GM18858 (cell line): ENCODE measurements at regions not wholly inside any gene's neighbourhood (a gene's known extent, or its start where the extent isn't known, plus 50 kb on each side); places are given as distances from the start of the nearest gene placed in this dataset.
"Not testable (repeated sequence)": the region's sequence is repeated elsewhere in the genome, so short reads cannot be mapped to it uniquely, and the experiment has no call there.

Source experiments
- ATAC-seq: cut with Tn5 transposase; IDR thresholded peaks from one replicate; pipeline ENCODE4 v1.9.1; 2021; ENCODE audit not compliant: unreplicated experiment

DNA sequence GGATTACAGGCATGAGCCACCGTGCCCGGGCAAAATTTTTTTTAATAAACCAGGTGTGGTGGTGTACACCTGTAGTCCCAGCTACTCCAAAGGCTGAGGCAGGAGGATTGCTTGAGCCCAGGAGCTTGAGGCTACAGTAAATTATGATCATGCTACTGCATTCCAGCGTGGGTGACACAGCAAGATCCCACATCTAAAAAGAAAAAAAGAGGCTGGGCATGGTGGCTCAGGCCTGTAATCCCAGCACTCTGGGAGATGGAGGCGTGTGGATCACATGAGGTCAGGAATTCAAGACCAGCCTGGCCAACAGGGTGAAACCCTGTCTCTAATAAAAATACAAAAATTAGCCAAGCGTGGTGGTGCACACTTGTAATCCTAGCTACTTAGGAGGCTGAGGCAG, 125.6 kb downstream of the ZNF281 start:
- ATAC-seq = not testable (repeated sequence)

DNA sequence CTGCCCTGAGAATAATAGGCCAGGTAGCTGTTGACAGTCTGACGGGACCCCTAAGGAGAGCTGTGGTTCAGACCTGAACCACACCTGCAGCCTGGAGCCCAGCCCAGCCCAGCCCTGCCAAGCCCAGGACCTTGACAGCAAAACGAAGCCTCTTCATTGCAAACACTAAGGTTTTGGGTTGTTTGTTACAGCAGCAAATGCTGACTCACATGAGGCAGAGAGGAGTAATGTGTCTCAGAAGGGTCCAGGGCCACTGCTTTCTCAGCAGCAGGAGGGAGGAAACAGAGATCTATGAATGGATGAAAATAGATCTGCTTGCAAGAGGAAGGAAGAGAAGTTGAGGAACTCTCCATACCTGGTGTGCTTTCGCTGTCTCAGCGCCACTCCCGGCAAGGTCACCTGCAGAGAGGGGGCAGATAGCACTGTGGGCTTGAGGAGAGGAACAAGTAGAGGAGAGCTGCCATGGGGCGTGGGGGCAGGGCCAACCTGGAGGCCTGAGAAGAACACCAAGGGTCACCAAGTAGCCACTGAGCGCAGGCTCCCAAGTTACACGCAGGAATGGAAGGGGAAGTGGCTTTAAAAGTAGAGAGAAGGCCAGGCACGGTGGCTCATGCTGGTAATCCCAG, 127.2 kb downstream of the ZNF281 start:
- ATAC-seq = no peak

DNA sequence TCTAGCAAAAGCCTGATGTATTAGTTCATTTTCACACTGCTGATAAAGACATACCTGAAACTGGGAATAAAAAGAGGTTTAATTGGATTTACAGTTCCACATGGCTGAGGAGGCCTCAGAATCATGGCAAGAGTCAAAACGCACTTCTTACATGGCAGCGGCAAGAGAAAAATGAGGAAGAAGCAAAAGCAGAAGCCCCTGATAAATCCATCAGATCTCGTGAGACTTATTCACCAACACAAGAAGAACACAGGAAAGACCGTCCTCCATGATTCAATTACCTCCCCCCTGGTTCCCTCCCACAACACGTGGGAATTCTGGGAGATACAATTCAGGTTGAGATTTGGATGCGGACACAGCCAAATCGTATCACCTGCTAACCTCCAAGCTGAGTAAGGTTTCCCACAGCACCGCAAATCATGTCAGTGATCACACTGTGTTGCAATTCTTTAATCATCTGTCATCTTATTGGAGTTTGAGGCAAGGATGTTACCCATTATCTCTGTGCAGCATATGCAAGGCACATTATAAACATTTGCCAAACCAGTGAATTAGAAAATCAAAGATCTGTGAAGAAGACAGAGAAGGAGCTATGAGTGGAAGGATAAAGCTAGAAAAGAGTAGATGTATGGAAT, 128.5 kb downstream of the ZNF281 start:
- no peak for ATAC-seq

DNA sequence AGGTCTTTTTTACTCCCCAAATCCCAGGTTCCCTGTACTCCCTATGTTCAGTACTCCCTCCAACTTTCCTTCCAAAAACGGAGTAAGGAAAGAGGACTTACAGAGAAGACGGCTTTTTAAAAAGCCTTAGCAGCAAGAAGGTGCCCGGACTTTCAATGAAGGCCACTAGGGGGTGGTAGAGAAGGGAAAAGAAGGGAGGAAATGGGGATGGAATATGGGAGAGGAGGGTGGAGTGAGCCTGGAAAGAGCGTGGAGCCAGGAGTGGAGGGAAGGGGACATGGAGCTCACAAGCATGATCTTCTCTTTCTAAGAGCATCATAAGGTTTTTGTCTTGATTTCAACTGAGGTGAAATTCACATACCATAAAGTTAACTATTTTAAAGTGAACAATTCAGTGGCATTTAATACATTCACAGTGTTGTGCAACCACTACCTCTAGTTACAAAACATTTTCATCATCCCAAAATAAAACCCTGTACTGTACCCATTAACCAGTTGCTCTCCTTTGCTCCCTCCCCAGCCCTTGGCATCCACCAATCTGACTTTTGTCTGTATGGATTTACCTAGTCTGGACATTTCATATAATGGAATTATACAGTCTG, 129.9 kb downstream of the ZNF281 start:
- ATAC-seq = no peak

DNA sequence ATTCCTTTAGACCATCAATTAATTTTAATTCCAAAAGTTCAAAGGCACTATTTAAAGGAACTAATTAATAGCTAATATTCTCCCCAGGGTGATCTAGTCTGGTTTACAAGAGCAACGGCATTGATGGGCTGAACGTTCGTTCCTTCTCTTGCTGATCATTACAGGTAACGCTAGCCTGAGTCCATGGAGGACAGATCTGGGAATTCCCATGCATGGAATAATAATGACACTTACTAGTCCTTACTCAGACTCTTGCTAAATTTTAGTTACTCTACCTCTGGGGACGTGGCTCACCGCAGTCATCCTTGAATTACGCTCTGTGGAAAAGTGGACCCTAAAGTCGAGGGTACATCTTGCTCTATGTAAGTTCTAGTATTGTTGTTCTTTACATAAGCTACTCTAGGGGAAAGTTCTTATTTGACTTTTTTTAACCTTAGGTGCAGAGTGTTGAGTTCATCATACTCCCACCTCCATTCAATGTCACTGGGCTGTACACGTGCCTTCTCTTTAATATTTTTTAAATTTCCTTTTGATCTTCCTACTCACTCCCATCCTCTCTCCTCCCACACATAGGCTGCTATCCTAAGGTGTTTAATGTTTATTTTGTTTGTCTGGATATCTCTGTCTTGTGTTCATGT, 133.9 kb downstream of the ZNF281 start:
- ATAC-seq = no peak

DNA sequence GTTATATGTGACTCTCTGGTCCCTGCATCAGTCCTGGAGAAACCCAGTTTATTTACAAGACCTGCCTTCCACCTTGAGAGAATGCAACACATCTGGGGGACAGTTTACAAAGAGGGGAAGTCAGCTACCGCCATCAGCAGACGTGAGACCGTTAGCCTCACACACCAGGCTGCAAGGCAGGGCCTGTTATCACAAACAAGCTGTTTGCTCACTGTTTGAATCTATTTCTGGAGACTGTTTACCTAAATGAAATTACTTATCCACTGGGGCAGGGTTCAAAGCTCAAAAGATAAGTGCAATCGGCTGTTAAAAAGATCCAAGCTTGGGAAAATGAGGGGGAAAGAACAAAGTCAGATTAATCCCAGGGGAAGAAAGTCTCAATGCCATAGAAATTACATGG, 134.4 kb downstream of the ZNF281 start:
- ATAC-seq = no peak

DNA sequence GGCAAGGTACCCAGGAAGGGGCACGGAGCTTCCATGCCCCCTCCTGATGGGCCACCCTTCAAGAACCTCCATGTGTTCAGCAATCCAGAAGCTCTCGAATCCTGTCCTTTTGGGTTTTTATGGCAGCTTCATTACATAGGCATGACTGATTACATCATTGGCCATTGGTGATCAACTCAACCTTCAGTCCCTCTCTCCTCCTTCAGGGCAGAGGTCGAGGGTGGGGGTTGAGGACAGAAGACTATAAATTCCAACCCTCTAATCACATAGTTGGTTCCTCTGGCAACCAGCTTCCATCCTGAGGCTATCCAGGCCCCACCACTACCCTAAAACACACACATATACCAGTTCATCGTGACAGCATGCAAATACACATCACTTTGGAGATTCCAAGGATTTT, 135.7 kb downstream of the ZNF281 start:
- no peak for ATAC-seq

DNA sequence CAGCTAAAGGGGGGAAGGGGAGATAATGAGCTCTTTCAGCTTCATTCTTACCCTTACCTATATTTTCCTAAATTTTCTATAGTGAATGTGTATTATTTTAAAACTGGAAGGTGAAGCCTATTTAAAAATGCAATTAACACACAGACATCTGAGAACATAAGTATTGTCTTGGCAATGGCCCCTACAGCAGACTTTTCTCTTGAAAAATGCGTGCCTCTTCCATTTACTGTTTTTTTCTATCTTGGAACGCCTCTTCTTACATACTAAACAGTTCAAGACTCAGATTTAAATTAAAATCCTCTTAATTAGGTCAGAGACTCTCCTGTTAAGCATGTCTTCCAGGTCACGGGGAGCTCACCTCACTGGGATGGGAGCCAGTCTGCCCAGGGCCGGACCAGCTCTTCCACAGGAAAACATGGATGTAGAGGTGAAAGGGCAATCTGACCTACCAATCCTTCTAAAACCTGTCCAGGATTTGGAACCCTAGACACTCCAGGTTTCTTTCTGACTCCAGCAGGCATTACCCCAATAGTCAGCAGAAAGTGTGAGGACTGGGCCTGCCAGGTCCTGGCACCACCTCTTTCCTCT, 137.3 kb downstream of the ZNF281 start:
- no peak for ATAC-seq

DNA sequence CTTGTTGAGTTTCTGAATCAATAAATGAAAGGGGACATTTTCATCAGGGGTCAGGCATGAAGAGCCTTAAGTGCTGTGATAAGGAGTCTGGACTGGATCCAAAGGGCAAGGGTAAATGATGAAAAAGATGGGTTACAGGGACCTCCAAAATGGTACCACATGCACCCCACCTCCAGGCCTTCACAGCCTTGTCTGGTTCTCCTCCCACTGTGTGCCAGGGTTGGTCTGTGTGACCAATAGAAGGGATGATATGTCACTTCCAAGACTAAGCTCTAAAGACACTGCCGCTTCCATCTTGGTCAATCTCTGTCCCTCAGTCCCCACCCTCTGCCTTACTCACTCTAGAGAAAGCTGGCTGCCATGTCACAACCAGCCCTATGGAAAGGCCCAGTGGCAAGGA, 140.6 kb downstream of the ZNF281 start:
- no peak for ATAC-seq

DNA sequence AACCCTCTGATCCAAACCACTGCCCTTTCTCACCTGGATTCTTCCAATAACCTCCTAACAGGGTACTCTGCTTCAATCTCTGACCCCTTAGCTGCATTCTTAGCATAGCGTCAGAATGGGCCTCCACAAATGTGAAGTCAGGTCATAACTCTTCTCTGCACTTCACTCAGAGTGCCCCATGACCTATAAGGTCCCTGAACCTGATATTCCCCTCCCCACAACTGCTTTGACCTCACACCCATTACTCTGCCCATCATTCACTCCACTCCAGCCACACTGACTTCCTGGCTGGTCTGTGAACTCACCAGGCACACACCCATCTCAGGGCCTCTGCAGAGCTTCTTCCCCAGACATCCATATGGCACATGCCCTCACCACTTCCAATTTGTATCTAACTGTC, 141.9 kb downstream of the ZNF281 start:
- ATAC-seq = no peak

DNA sequence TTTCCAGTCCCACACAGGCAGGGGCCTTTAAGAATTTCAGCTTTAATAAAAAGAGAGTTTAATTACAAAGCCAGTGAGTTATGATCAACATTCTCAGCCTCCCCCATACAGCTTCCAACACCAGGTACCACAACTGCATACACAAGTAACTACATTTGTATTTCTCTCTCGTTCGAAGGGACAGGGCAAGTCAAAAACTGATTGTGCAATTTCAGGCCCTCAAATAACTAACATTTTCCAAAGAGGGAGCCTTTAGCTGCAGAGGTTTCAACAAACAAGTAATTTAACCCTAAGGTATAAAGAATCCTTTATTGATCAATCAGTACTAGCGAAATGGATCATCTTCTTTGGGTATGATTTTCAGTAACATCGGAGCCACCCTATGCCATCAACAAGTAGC, 142.4 kb downstream of the ZNF281 start:
- no peak for ATAC-seq

DNA sequence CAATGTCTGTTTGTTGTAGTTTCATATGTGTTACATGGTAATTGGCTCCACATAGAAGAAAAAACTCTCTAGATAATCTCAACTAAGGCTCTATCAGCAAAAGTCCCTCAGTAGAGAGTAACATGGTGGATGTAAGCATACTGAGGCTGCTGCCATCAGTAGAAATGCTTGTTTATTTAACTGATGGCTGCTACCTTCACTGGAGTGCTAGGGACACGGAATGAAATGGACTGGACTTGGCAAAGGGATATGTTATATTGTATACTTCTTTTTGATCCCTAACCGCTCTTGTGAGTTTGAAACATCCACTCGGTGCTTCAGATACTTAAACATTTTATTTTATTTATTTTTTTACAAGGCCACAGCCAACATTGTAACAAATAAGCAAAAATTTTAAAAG, 143.0 kb downstream of the ZNF281 start:
- ATAC-seq = no peak

DNA sequence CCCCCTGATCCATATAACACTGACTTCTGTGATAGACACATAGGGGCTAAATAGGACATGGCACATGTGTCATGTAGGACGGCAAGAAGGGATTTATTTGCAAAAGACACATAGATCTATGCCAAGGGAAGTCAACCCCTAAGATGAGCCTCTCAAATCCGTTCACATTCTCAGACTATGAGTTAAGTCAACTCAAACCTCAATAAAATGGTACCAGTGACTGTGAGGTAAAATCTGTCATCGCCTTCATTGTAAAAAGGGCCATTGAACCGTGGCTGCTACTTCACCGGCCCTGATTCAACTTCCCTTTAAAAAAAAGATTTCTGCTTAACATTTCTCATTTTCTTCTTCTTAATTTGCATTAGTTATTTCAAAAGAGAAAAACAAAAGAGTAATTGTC, 144.0 kb downstream of the ZNF281 start:
- no peak for ATAC-seq

DNA sequence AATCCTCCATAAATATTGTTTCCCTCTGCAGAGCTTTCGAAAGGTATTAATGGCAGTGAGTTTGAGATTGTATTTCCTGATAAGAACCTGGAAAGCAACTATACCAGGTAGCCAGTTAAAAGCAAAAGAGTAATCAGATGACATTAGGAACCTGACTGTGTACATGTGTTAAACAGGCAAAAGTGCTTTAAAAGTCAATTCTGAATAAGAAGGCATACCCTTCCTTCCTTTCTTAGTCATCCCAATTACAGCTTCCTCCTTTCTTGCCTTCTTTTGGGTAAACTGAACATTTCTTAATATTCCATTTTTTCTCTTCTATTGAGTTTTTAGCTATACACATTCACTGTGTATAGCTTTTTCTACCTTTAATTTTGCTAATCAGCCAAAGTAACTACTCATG, 144.7 kb downstream of the ZNF281 start:
- ATAC-seq = no peak

DNA sequence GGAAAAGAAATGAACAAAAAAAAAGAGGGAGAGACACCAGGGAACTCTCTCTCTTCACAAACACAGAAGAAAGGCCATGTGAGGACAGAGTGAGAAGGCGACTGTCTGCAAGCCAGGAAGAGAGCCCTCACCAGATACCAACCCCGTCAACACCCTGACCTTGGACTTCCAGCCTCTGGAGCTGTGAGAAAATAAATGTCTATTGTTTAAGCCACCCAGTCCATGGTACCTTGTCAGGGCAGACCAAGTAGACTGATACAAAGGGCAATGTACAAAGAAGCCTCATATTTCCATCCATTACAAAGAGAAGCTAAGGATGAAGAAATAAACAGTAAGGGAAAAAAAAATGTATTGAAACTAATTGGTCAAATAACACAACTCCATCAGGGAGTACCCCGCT, 146.6 kb downstream of the ZNF281 start:
- no peak for ATAC-seq

DNA sequence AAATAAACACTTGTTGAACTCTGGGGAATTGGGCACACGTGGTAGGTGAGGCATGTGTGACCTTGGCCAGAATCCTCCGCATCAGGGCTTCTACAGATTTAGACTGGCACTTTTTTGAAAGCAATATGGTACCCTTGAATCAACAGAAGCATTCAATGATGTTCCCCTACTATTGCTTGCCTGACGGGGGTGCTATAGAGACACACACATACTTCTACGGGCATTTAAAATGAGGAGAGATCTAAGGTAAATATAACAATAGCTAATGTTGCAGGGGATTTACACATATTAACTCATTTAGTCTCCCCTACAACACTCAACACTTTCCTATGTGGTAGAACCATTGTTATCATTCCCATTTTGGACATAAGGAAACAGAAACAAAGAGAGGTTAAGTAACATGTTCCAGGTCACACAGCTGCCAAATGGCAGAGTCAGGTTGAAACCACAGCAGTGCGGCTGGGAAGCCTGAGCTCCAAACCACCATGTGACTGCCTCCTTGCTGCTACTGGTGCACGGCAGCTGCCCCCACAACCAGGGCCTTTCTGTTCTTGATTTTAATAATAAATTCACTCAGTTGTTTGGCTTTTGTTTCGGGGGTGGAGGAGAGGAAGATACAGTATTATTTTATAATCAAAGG, 147.4 kb downstream of the ZNF281 start:
- peak; percentile 96 for ATAC-seq

DNA sequence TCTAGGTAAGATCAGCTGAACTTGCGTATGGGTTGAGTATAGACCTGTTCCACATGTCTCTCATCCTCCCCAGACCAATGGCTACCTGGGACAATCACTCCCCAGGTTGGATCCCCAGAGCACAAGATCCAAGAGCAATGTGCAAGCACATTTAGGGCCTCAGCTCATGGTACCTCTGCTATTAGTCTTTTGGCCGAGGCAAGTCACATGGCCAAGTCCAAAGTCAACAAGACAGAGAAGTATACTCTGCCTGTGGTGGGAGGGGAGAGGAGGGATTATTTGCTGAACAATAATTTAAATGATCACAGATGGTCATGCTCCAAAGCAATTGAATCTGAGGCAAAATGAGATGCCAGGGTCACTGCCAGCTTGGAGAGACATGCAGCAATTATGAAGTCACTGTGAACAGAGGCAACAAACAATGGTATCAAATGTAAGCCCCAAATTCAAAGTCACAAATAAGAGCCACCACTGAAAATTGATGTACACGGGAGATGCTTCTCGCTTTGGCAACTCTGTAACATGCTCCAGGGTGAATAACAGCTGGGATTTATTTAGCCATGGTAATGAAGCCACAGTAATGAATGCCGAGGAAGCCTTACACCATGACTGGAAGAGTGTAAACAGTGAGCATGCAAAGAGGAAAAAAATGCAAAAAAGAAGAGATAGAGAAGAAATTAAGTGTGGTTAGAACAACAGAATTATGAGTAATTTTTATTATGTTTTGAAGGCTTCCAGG, 149.1 kb downstream of the ZNF281 start:
- no peak for ATAC-seq

DNA sequence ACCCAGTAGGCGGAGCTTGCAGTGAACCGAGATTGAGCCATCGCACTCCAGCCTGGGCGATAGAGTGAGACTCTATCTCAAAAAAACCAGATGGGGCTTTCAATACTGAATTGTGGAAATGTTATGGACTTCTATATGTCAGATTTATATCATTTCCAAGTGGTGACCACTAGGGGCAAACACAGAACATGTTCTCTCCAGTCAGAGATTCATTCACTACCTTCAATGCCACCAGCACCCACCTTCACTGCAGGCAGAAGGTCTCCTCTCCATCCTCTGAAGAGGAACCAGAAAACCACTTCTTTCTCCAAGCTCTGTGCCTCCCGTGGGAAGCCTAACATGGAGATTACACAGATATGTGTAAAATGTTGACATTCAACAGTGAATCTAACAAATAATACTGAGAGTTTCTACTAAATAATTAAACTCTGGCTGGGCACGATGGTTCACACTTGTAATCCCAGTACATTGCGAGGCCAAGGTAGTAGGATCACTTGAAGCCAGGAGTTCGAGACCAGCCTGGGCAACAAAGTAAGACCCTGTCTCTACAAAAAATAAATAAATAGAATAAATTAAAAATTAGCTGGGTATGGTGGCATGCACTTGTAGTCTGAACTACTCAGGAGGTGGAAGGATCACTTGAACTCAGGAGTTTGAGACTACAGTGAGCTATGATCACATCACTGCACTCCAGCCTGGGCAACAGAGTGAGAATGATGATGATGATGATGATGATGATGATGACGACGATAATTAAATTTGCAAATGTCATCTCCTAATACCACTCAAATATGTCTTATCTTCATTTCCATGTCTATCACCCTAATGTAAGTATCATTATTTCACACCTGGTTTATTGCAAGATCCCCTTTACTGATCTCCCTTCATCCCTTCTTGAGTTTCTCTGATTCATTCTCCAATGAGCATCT, 151.1 kb downstream of the ZNF281 start:
- no peak for ATAC-seq

DNA sequence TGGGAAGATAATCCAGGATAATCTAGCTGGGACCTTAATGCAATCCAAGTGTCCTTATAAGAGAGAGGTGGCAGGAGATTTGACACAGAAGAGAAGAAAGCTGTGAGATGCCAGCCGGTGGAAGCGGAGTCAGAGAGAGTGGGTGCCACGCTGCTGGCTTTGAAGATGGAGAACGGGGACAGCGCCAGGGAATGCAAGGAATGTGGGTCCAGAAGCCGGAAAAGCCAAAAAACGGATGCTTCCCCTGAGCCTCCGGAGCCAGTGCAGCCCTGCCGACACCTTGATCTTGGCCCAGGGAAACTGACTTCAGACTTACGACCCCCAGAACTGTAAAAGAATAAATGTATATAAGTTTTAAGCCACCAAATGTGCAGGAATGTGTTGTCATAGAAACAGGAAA, 152.6 kb downstream of the ZNF281 start:
- ATAC-seq = no peak

DNA sequence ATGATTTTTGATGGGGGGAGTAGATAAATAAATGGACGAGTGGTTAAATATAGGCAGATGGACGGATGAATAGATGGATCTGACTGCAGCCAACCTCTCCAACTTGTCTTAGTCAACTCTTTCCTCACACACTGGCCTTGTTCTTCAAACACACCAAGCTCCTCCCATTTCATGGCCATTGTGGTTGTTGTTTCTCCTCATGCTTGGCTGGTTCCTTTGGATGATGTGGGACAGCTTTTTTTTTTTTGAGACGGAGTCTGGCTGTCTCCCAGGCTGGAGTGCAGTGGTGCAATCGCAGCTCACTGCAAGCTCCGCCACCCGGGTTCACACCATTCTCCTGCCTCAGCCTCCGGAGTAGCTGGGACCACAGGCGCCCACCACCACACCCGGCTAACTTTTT, 155.2 kb downstream of the ZNF281 start:
- ATAC-seq = not testable (repeated sequence)
